BE2C (cell line): ENCODE measurements at regions not wholly inside any gene's neighbourhood (a gene's known extent, or its start where the extent isn't known, plus 50 kb on each side); places are given as distances from the start of the nearest gene placed in this dataset.

Experiments used
- DNase-seq: peaks from one replicate; pipeline ENCODE4 v3.0.0-alpha.2; 2020
- H3K27me3 ChIP-seq: fragments of 250-450 bp; sonication (Bioruptor Pico); 2 replicates; pipeline ENCODE4 v1.5.1; 2020; ENCODE audit warnings: mild to moderate bottlenecking
- H3K36me3 ChIP-seq: fragments of 250-450 bp; sonication (Bioruptor Pico); 2 replicates; pipeline ENCODE4 v1.5.1; 2020; ENCODE audit warnings: mild to moderate bottlenecking
- H3K4me1 ChIP-seq: fragments of 250-450 bp; sonication (Bioruptor Pico); 2 replicates; pipeline ENCODE4 v1.5.1; 2020
- H3K4me3 ChIP-seq: 2 replicates; pipeline ENCODE4 v1.5.1; 2011; ENCODE audit warnings: low read depth, low read length
- H3K9me3 ChIP-seq: fragments of 250-450 bp; sonication (Bioruptor Pico); 2 replicates; pipeline ENCODE4 v1.5.1; 2020
- TF ChIP-seq, protein P1 (sequence below): IDR thresholded peaks from 2 replicates; pipeline ENCODE4 v1.5.1; 2012; ENCODE audit warnings: mild to moderate bottlenecking, low read depth, low read length

DNA sequence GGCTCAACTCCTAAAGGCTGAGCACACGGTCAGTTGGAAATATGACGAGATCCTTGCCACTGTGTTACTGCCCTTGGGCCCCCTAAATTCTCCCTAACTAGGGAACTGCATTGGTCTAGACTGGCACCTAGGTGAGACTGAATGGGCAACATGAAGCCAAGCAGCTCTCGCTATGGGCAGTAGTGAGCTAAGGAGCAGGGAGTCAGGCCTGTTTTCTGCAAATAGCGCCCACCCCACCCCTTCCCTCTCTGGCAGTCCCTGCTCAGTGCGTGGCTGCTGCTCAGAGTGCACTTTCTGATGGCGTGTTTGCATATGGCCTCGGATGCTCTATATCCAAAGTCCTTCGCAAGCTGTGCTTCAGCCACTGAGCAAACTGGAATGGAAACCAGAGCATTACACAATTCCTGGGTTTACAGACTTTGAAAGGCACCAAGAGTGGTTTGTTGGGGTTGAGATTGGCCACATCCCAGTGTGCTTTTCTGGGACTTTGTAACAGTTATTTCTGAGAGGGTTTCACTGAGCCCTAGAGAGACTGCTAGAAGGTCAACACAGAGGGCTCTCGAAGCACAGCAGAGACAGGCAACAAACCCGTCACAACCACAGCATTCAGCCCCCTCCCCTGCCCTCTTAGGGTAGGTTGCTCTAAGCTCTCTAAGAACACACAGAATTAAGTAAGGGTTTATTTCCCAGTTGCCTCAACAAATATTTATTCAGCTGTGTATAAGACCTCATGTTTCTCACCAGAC lies 419.9 kb downstream of the STK39 start:
- Histone ChIP-seq H3K9me3 (no peaks in the 10 kb centered on the region), H3K4me1 (no peaks in the 10 kb centered on the region), H3K27me3 (no peaks in the 10 kb centered on the region), H3K4me3 (no peak overlapping the region), H3K36me3 (no peaks in the 10 kb centered on the region)
- TF ChIP-seq, protein P1, sequence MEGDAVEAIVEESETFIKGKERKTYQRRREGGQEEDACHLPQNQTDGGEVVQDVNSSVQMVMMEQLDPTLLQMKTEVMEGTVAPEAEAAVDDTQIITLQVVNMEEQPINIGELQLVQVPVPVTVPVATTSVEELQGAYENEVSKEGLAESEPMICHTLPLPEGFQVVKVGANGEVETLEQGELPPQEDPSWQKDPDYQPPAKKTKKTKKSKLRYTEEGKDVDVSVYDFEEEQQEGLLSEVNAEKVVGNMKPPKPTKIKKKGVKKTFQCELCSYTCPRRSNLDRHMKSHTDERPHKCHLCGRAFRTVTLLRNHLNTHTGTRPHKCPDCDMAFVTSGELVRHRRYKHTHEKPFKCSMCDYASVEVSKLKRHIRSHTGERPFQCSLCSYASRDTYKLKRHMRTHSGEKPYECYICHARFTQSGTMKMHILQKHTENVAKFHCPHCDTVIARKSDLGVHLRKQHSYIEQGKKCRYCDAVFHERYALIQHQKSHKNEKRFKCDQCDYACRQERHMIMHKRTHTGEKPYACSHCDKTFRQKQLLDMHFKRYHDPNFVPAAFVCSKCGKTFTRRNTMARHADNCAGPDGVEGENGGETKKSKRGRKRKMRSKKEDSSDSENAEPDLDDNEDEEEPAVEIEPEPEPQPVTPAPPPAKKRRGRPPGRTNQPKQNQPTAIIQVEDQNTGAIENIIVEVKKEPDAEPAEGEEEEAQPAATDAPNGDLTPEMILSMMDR = no peak
- DNase-seq = no peak

DNA sequence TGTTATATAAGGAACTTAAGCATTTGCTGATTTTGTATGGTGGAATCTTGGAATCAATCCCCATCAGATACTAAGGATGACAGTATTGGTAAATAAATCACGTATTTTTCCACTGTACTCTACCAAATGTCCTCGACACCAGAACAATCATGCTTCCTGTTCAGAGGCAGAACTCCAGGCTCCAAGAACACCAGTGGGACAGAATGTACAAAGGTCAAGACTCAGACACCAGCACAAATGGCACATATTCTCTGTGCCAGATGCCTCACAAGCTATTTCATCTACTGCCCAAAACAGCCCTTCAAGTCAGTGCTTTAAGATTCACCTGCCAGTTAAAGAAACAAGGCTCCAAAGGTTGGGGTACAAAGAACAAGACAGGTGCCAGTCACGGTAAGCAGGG lies 420.5 kb downstream of the STK39 start:
- H3K36me3 ChIP-seq = no peaks in the 10 kb centered on the region
- H3K9me3 ChIP-seq = no peaks in the 10 kb centered on the region
- no peak for DNase-seq
- no peak overlapping the region for H3K4me3 ChIP-seq
- TF ChIP-seq, protein P1 = no peak
- no peaks in the 10 kb centered on the region for H3K27me3 ChIP-seq
- H3K4me1 ChIP-seq = no peaks in the 10 kb centered on the region

DNA sequence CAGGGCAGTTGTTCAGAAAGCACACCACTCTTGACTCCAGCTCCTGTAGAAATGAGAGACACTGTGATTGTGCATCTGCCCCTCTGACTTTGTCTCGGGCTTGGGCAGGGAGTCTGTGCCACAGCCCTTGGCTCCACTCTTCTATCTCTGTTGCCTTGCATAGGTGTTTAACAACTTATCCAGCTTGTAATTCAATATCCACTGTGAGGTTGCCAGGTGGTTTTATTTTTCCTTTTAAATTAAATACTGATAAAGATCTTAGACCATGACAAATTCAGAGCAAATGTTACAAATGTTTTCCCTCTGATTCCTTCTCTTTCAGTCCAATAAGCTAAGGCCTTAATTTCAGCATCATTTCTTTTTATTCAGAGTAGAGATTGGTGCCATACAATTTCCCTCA lies 421.7 kb downstream of the STK39 start:
- Histone ChIP-seq H3K4me3 (no peak overlapping the region), H3K9me3 (no peaks in the 10 kb centered on the region), H3K27me3 (no peaks in the 10 kb centered on the region), H3K4me1 (no peaks in the 10 kb centered on the region), H3K36me3 (no peaks in the 10 kb centered on the region)
- TF ChIP-seq, protein P1 = no peak
- DNase-seq = no peak

DNA sequence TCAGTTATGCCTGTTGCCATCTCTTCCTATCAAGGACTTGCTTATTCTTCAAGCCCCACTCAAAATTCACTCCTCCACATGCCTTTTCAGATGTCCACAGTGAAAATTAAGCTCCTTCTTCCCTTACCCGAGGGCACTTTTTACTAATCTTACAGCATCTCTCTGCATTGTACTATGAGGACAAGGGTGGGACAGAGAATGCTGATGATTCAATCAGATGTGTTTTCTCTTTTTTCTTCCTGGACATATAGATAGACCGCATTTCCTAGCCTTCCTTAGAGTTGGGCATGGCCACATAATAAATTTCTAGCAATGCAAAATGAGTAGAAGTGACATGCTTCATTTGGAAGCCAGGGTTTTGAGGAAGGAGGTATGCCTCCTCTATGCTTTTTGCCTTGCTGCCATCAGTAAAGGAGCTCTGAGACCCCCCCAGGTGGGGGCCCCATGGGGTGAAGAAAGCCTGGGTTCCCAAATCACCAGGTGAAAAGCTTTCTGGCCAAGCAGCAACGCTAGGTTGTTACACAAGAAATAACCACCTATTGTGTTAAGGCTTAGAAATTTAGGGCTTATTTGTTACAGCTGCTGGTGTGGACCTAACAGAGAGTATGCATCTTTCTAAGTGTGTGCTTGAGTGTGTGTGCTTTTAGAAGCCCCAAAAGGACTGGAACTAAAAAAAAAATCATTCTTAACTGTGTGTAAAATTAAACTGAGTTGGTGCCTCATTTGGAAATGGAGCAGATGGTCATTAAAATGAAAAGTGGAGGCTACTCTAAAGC lies 424.5 kb downstream of the STK39 start:
- no peaks in the 10 kb centered on the region for H3K9me3 ChIP-seq
- DNase-seq = no peak
- no peak overlapping the region for H3K4me3 ChIP-seq
- TF ChIP-seq, protein P1 = no peak
- no peaks in the 10 kb centered on the region for H3K4me1 ChIP-seq
- H3K36me3 ChIP-seq = no peaks in the 10 kb centered on the region
- no peaks in the 10 kb centered on the region for H3K27me3 ChIP-seq

DNA sequence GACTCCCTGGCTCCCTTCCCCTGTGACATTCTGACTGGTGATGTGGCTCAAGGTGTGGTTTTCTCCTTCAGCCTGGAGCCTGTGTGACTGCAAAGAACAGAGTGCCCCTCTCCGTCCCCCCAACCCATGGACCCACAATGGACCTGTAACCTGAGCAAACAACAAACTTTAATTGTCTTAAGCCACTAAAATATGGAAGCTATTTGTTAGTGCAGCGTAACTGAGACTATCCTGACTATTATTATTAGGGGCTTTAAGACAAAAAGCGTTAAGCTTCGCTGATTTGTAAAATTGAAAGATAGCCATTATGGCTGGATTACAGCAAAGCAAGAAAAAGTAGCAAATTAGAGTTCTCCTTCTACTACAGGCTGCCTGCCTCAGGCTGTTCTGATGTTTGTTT lies 426.9 kb downstream of the STK39 start:
- Histone ChIP-seq H3K27me3 (no peaks in the 10 kb centered on the region), H3K36me3 (no peaks in the 10 kb centered on the region), H3K4me3 (no peak overlapping the region), H3K4me1 (no peaks in the 10 kb centered on the region), H3K9me3 (no peaks in the 10 kb centered on the region)
- DNase-seq = no peak
- TF ChIP-seq, protein P1 = no peak

DNA sequence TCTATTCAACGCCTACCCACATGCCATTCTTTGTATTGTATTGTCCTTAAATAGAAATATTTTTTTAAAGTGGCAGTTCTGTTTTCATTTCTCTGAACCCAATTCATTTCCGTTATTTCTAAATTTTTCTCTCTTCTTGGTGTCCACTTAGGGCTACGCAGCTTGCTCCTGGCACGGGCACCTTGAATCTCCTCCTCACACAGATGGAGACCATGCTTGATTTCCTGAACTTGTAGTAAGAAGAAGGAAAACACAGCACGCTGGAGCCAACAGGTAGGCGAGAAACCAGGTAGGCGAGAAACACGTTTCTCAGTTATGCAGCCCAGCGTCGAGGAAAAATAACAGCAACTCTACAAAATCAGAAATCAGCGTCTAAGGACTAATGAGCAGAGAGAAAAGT lies 428.9 kb downstream of the STK39 start:
- TF ChIP-seq, protein P1 = no peak

More for the DNA sequence above, 428.9 kb downstream of the STK39 start:
- no peak overlapping the region for H3K4me3 ChIP-seq
- H3K36me3 ChIP-seq = no peaks in the 10 kb centered on the region
- no peak for DNase-seq
- no peaks in the 10 kb centered on the region for H3K4me1 ChIP-seq
- no peaks in the 10 kb centered on the region for H3K9me3 ChIP-seq
- no peaks in the 10 kb centered on the region for H3K27me3 ChIP-seq
